ENCODE measurements at regions not wholly inside any gene's neighbourhood (a gene's known extent, or its start where the extent isn't known, plus 50 kb on each side); places are given as distances from the start of the nearest gene placed in this dataset.

DNA sequence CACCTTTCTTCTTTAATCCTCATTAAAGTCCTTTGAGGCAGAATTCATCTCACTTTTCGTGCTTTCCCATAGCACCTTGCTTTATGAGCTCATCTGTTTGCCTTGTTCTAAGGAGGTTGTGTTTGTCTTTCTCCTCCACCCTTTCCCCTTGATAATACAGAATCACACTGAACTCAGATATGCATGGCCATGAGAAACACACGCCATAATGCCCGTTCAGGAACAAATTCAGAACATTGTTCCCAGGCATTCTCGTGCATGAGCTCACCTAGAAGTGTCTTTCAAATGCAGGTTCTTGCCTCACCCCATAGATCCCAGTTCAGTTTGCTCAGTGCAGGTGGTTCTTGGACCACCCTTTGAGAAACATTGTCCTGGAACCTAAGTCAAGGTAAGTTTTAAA, 71.1 kb downstream of the TMEM114 start:
- DNase-seq, result no peak

DNA sequence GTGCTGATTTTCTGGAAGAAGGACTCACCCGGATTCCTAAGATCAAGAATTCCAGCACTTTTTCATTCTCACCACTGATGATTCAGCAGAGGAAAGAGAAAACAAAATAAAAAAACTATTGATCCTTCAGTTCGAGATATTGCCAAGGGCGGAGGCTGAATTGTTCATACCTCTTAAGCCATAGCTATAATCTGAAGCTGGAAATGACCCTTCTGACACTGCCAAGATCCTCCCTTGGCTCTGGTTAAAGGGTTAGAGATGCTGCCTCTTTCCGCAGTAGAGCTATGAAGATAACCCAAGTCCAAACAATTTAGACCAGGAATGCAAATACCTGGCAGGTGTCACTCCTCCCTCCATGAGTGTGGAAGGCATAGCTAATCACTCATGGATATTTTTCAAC, 73.0 kb downstream of the TMEM114 start:
- DNase-seq, result no peak

DNA sequence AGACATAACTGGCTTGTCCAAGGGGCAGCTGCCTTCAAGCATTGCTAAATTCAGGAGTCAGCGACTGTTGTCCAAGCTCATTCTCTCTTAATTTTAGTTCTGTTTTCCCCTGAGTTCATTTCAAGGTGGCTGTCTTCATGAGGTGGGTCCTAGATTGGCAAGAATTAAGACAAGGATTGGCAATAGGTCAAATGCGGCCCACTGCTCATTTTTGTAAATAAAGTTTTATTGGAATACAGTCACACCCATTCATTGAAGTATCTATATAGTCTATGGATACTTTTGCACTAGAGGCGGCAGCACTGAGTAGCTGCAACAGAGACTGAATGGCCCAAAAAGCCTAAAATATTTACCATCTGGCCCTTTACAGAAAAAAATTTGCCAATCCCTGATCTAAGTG, 73.8 kb downstream of the TMEM114 start:
- no peak for DNase-seq

GRCh38 chr16:8512941-8513624, 77.2 kb downstream of the TMEM114 start:
- no peak for DNase-seq

GRCh38 chr16:8511464-8511863, 78.8 kb downstream of the TMEM114 start:
- DNase-seq, result no peak

DNA sequence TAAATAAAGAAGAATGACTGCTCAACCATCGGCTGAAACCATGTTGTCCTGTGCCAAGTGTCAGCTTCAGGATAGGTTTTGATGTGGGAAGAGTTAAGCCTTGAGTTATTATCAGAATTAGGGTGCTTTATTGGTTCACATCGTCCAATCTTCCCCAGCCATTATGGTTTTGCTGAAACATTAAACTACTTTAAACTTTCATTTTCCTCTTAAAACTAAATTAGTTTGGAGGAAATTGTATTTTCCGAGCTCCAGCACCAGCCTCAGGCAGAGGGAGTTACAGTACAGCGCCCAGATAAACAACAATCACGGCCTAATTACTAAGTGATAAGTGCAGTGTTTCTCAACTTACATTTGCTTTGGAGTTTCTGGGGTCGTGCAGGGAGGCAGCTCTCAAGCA, 80.2 kb downstream of the TMEM114 start:
- DNase-seq, result no peak

- no peak for DNase-seq
Observed at GRCh38 chr16:8505327-8505991, 84.9 kb downstream of the TMEM114 start.

- no peak for DNase-seq
Observed at GRCh38 chr16:8502446-8502845, 87.9 kb downstream of the TMEM114 start.

GRCh38 chr16:8500351-8500750, 90.0 kb downstream of the TMEM114 start:
- no peak for DNase-seq

GRCh38 chr16:8496364-8496763, 93.9 kb downstream of the TMEM114 start:
- DNase-seq, result no peak

- no peak for DNase-seq
Observed at GRCh38 chr16:8493972-8494371, 96.3 kb downstream of the TMEM114 start.

- no peak for DNase-seq
Observed at GRCh38 chr16:8492690-8493089, 97.6 kb downstream of the TMEM114 start.

DNA sequence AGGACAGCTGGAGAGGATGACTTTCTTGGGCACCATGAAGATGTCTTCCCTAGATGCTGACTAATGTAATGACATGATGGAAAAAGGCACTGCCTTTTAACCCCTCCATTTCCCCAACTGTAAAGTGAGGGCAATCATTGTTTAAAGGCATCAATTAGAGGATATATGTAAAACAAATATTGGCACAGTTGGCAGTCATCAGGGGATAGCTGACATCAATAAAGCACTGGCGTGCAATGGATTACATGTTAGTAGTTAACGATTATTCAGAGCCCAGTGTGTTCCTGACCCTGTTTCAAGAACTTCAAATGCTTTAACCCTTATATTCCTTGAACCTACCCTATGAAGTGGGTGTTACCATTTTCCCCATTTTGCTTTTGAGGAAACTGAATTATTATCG, 100.7 kb downstream of the TMEM114 start:
- DNase-seq, result no peak

- no peak for DNase-seq
Observed at GRCh38 chr16:8486985-8487384, 103.3 kb downstream of the TMEM114 start.

DNA sequence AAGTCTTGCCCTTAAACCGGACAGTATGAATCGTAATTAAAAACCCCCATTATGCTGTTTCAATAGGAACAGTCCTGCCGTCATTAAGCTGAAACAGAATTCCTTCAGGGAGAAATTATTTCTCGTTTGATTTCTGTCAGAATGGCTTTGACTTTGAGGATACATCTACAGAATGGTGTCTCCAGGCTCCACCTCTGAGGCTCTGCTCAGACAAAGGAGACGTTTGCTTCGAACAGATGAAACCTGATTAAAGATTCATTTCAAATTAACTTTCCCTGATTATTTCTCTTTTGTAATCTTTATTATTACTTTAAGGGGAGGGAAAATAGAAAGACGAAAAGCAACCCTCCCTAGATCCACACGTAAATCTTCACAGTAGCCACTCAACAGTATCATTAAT, 106.9 kb downstream of the TMEM114 start:
- no peak for DNase-seq

GRCh38 chr16:8481810-8482209, 108.5 kb downstream of the TMEM114 start:
- DNase-seq, result no peak

DNA sequence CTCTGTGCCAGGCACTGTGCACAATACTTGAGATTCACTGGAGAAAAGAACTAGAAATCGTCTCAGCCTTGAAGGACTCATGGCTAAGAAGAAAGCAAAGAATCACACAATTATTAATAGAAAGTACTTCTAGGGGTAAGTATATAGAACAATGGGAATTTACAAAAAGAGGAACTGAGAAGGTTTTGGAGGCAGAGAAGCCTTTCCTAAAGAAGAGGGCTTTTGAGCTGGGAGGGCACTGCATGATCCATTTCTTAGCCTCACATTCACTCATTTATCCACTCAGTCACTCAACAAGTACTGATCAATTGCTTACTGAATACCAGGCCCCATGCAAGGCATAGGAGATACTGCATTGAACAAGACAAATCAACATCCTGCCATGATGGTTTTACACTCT, 113.5 kb downstream of the TMEM114 start:
- no peak for DNase-seq

GRCh38 chr16:8474587-8474986, 115.7 kb downstream of the TMEM114 start:
- DNase-seq, result no peak

DNA sequence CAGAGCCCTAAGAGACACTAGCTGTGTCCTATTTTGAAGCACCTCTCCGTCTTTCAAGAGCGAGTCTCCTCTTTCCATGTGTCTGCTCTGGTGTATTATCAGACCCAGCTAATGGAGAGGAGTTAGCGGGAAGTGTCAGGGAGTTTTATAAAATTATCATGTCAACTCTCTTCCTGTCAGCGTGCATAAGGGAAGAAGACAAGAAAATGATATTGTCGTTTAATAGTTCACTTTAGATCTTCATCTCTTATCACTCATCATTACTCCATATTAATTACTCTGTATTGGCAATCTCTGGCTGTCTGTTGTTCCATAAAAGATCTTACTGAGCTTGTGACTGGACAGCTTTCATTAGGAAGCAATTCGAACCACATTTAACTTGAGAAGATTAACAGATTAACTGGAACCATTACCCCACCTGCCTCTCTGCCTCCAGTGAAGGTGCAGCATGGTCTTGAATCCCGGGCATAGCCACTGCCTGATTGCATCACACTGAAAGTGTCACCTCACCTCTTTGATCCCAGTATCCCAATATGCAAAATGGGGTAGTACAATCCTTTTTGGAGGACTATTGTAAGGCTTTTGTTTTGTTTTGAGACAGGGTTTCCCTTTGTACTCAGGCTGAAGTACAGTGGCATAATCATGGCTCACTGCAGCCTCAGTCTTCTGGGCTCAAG, 121.1 kb downstream of the TMEM114 start:
- no peak for DNase-seq

DNA sequence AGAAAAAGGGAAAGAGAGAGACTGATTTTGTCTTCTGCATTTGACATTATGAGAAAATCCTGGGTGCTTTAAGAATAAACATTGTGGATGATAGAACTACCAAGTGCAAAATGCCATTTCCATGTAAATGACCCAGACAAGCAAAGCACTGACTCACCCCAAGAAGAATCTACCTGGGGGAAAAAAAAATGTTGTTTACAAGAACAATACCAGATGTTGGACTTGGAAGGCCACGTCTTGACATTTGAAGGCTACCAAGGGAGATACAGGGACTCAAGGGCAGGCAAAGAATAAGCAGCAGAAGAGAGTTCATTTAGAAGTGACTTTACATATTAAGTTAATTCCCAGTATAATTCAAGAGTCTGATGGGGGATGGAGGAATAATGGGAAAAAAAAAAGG, 125.3 kb downstream of the TMEM114 start:
- no peak for DNase-seq

GRCh38 chr16:8459085-8459733, 131.1 kb downstream of the TMEM114 start:
- DNase-seq, result no peak

GRCh38 chr16:8458481-8459046, 131.7 kb downstream of the TMEM114 start:
- DNase-seq, result no peak

- DNase-seq, result no peak
Observed at GRCh38 chr16:8453359-8453758, 137.0 kb downstream of the TMEM114 start.
